IMR-90 (cell line): ENCODE measurements at regions not wholly inside any gene's neighbourhood (a gene's known extent, or its start where the extent isn't known, plus 50 kb on each side); places are given as distances from the start of the nearest gene placed in this dataset.

Source experiments
- ATAC-seq: fragments of 200-7000 bp; cut with Tn5 transposase; 2 replicates; pipeline ENCODE4 v1.9.1; 2020; ENCODE audit warnings: low read depth, mild to moderate bottlenecking, moderate library complexity
- BruUV-seq: library from RNA; stranded (reverse); fragments of 400-500 nt; replicated peaks from 2 replicates; lab custom pipeline; 2021; lab: Mats Ljungman, UMichigan
- CTCF ChIA-PET: fragments of 300-600 bp; formaldehyde crosslinking; extraction: SDS; loops from one replicate; lab custom pipeline; 2021; ENCODE audit warnings: antibody characterized with exemption; lab: Yijun Ruan, JAX
- POLR2A ChIA-PET: fragments of 300-600 bp; sonication (Branson Sonifier 250); formaldehyde crosslinking; loops from one replicate; lab custom pipeline; 2022; ENCODE audit warnings: antibody characterized with exemption; ENCODE audit not compliant: unreplicated experiment; lab: Charles Lee
- DNase-seq: peaks from one replicate; pipeline ENCODE4 v3.0.0; 2013
- H2AFZ ChIP-seq: replicated peaks from 2 replicates; pipeline ENCODE3; 2013; ENCODE audit warnings: low read length, mild to moderate bottlenecking; ENCODE audit not compliant: poor library complexity
- H2AK5ac ChIP-seq: 2 replicates; pipeline ENCODE4 v1.6.1; 2013; ENCODE audit warnings: low read depth, low read length, inconsistent platforms
- H2AK9ac ChIP-seq: replicated peaks from 2 replicates; pipeline ENCODE3; 2013; ENCODE audit warnings: mild to moderate bottlenecking, low read depth, low read length, moderate library complexity; ENCODE audit not compliant: poor library complexity
- H2BK120ac ChIP-seq: 2 replicates; pipeline ENCODE4 v1.6.1; 2013; ENCODE audit warnings: low read depth, low read length, inconsistent platforms
- H2BK15ac ChIP-seq: 3 replicates; pipeline ENCODE4 v1.6.1; 2013; ENCODE audit warnings: low read depth, low read length, inconsistent platforms
- H2BK20ac ChIP-seq: 2 replicates; pipeline ENCODE4 v1.6.1; 2013; ENCODE audit warnings: low read depth, mild to moderate bottlenecking, inconsistent platforms, low read length, moderate library complexity
- H2BK5ac ChIP-seq: 2 replicates; pipeline ENCODE4 v1.6.1; 2013; ENCODE audit warnings: mild to moderate bottlenecking, low read depth, low read length, inconsistent platforms; ENCODE audit not compliant: poor library complexity, severe bottlenecking
- H3K14ac ChIP-seq: replicated peaks from 2 replicates; pipeline ENCODE4 v1.6.1; 2013; ENCODE audit warnings: low read depth, low read length, inconsistent platforms
- H3K18ac ChIP-seq: 2 replicates; pipeline ENCODE4 v1.6.1; 2013; ENCODE audit warnings: low read depth, low read length, control low read depth
- H3K23ac ChIP-seq: 2 replicates; pipeline ENCODE4 v1.6.1; 2013; ENCODE audit warnings: low read depth, low read length, inconsistent platforms
- H3K27ac ChIP-seq: 2 replicates; pipeline ENCODE4 v1.5.1; 2013; ENCODE audit warnings: mild to moderate bottlenecking, control low read depth, low read length; ENCODE audit not compliant: insufficient read depth
- H3K27me3 ChIP-seq: 2 replicates; pipeline ENCODE4 v1.6.1; 2013; ENCODE audit warnings: low read length; ENCODE audit not compliant: control insufficient read depth, insufficient read depth
- H3K36me3 ChIP-seq: 2 replicates; pipeline ENCODE4 v1.6.1; 2013; ENCODE audit warnings: low read length, mixed read lengths; ENCODE audit not compliant: control insufficient read depth, insufficient read depth
- H3K4ac ChIP-seq: 2 replicates; pipeline ENCODE4 v1.6.1; 2013; ENCODE audit warnings: low read depth, low read length, inconsistent platforms
- H3K4me1 ChIP-seq: 2 replicates; pipeline ENCODE4 v1.6.1; 2013; ENCODE audit warnings: low read length, mixed read lengths; ENCODE audit not compliant: control insufficient read depth, insufficient read depth
- H3K4me2 ChIP-seq: 2 replicates; pipeline ENCODE4 v1.6.1; 2013; ENCODE audit warnings: low read depth, mild to moderate bottlenecking, control low read depth, low read length, moderate library complexity
- H3K4me3 ChIP-seq: 2 replicates; pipeline ENCODE4 v1.5.1; 2013; ENCODE audit warnings: low read depth, mild to moderate bottlenecking, control low read depth, low read length, moderate library complexity; ENCODE audit not compliant: insufficient read depth
- H3K56ac ChIP-seq: 2 replicates; pipeline ENCODE4 v1.6.1; 2013; ENCODE audit warnings: low read length, inconsistent platforms; ENCODE audit not compliant: insufficient read depth; ENCODE audit errors: extremely low read depth
- H3K79me1 ChIP-seq, 2 experiments: 2 replicates each; pipeline ENCODE4 v1.6.1; 2013; ENCODE audit warnings: low read length in 2 of 2, inconsistent platforms in 1 of 2, low read depth in 1 of 2
- H3K9ac ChIP-seq: 2 replicates; pipeline ENCODE4 v1.6.1; 2013; ENCODE audit warnings: low read depth, low read length, control low read depth
- H3K9me1 ChIP-seq: 2 replicates; pipeline ENCODE4 v1.6.1; 2013; ENCODE audit warnings: low read length, inconsistent platforms; ENCODE audit not compliant: insufficient read depth
- H3K9me3 ChIP-seq: 2 replicates; pipeline ENCODE4 v1.6.1; 2013; ENCODE audit warnings: low read length; ENCODE audit not compliant: control insufficient read depth, insufficient read depth
- H4K20me1 ChIP-seq: 2 replicates; pipeline ENCODE4 v1.6.1; 2013; ENCODE audit warnings: low read length, inconsistent platforms; ENCODE audit not compliant: insufficient read depth
- H4K5ac ChIP-seq: 2 replicates; pipeline ENCODE4 v1.6.1; 2013; ENCODE audit warnings: mild to moderate bottlenecking, low read depth, low read length, control low read depth
- H4K8ac ChIP-seq, 2 experiments: 2 replicates each; pipeline ENCODE4 v1.6.1; 2013; ENCODE audit warnings: low read depth in 2 of 2, low read length in 2 of 2, control low read depth in 1 of 2, inconsistent platforms in 1 of 2
- H4K91ac ChIP-seq: 2 replicates; pipeline ENCODE4 v1.6.1; 2013; ENCODE audit warnings: low read depth, low read length, inconsistent platforms; ENCODE audit not compliant: insufficient read depth
- CEBPB ChIP-seq: IDR thresholded peaks from 2 replicates; pipeline ENCODE4 v1.6.1; 2012; ENCODE audit warnings: low read depth, low read length, improper control_type of control experiment
- NFE2L2 ChIP-seq: fragments of 150-350 bp; IDR thresholded peaks from 2 replicates; pipeline ENCODE4 v1.6.1; 2016; ENCODE audit warnings: low read depth, mild to moderate bottlenecking, low read length
- RCOR1 ChIP-seq: IDR thresholded peaks from 2 replicates; pipeline ENCODE4 v1.6.1; 2012; ENCODE audit warnings: mild to moderate bottlenecking, low read length, improper control_type of control experiment; ENCODE audit not compliant: insufficient replicate concordance
- dilution Hi-C: fragments of 300-500 bp; cut with HindIII; formaldehyde crosslinking; loops from one replicate; pipeline ENCODE4 v1.14.3; 2018; ENCODE audit warnings: low sequenced_read_pairs; ENCODE audit not compliant: unreplicated experiment
- in situ Hi-C: fragments of 300-500 bp; cut with MboI; formaldehyde crosslinking; loops from 3 replicates; pipeline ENCODE4 v1.14.3; 2019; ENCODE audit warnings: low sequenced_read_pairs, inconsistent platforms, mixed read lengths
- intact Hi-C: fragments of 100-400 bp; cut with micrococcal nuclease; formaldehyde crosslinking; loops from 2 replicates; pipeline ENCODE4 v1.10.0; 2022
- TF ChIP-seq, protein P1 (sequence below): conservative IDR thresholded peaks from 2 replicates; pipeline ENCODE4 v1.5.1; 2012; ENCODE audit warnings: mild to moderate bottlenecking, low read depth, low read length, improper control_type of control experiment

DNA sequence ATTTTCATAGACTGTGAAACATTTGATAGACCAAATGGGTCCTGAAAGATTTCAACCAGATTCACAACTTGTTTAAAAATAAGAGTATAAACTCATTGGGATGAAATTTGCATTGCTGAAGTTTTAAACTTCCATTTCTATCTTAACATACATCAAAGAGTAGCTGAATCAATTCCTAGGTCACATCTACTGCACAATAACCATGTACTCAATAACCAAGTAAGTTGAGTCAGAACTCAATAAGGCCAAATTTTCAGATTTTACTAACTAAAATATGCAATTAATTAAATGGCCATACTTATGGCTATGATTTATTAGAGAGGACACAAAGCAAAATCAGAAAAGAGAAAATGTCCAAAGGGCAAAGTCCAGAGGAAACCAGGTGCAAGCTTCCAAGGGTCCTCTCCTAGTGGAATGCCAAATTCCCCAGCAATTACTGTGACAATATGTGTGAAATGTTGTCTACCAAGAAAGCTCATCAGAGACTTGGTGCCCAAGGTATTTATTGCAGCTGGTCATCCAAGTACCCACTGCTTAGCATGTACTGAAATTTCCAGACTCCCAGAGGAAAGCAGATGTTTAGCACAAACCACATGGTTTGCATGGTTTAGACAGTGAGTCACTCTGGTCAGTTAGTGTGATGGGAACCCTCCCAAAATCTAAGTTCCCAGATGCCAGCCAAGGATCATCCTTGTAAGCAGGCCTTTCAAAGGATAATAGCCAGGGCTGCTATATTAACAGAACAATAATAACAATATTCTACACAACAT is 238.9 kb downstream of the IPMK start:
- Histone ChIP-seq H2BK15ac (no peak overlapping the region), H3K14ac (no peak overlapping the region), H2AK9ac (no peak overlapping the region), H3K36me3 (no peaks in the 10 kb centered on the region), H4K91ac (no peak overlapping the region), H2BK5ac (no peak overlapping the region), H3K4me3 (no peak overlapping the region), H4K5ac (no peak overlapping the region), H4K20me1 (no peaks in the 10 kb centered on the region), H3K27ac (no peak overlapping the region), H3K27me3 (no peaks in the 10 kb centered on the region), H3K23ac (no peak overlapping the region), H3K9me3 (no peaks in the 10 kb centered on the region), H3K79me1 (no peaks in the 10 kb centered on the region), H3K4me2 (no peak overlapping the region), H2BK20ac (peak overlapping the region; percentile 17; the same call in 1 of the 2 replicates), H3K9ac (no peak overlapping the region), H3K18ac (no peak overlapping the region), H2BK120ac (no peak overlapping the region), H2AK5ac (no peak overlapping the region), H3K56ac (no peak overlapping the region), H4K8ac (0 out of 4 replicates have a peak overlapping the region, but pooled peaks of 1 of the 2 experiments have one; percentile 56), H3K4me1 (peaks cover 5% of the 10 kb centered on the region; the same call in 1 of the 2 replicates), H2AFZ (no peak overlapping the region), H3K9me1 (no peaks in the 10 kb centered on the region; the same call in 1 of the 2 replicates), H3K4ac (no peak overlapping the region)
- dilution Hi-C loops (no loop called here), intact Hi-C loops (no loop called here), in situ Hi-C loops (no loop called here)
- ChIA-PET POLR2A (no interaction called here), CTCF (no interaction called here)
- ATAC-seq (peak; percentile 99), DNase-seq (peak; percentile 89)
- no TSS peak for BruUV-seq
- TF ChIP-seq CEBPB: peak; percentile 83
- peak; percentile 24 for TF ChIP-seq RCOR1
- TF ChIP-seq, protein P1, sequence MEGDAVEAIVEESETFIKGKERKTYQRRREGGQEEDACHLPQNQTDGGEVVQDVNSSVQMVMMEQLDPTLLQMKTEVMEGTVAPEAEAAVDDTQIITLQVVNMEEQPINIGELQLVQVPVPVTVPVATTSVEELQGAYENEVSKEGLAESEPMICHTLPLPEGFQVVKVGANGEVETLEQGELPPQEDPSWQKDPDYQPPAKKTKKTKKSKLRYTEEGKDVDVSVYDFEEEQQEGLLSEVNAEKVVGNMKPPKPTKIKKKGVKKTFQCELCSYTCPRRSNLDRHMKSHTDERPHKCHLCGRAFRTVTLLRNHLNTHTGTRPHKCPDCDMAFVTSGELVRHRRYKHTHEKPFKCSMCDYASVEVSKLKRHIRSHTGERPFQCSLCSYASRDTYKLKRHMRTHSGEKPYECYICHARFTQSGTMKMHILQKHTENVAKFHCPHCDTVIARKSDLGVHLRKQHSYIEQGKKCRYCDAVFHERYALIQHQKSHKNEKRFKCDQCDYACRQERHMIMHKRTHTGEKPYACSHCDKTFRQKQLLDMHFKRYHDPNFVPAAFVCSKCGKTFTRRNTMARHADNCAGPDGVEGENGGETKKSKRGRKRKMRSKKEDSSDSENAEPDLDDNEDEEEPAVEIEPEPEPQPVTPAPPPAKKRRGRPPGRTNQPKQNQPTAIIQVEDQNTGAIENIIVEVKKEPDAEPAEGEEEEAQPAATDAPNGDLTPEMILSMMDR: no peak
- TF ChIP-seq NFE2L2: no peak
